ENCODE measurements at regions not wholly inside any gene's neighbourhood (a gene's known extent, or its start where the extent isn't known, plus 50 kb on each side); places are given as distances from the start of the nearest gene placed in this dataset.
"Not testable (repeated sequence)": the region's sequence is repeated elsewhere in the genome, so short reads cannot be mapped to it uniquely, and the experiment has no call there.

DNA sequence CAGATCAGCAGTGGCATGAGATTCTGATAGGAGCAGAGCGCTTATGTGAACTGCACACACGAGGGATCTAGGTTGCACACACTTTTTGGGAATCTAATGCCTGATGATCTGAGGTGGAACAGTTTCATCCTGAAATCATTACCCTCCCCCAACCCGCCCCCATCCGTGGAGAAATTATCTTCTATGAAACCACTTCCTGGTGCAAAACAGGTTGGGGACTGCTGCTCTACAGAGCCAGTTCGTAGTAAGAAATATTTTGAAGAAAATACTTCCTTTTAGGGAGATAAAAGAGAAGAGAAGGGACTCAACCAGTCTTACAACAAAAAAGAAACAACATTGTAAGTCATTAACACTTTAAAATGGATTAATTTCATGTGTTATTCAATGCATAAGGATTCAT lies 1308.2 kb downstream of the GATA3 start:
- Histone ChIP-seq H3K4me1 (peaks cover 0 to 10% (median 6%) of the 10 kb centered on the region in 10 experiments; a peak in 10 of 20 replicates), H3K27ac (no peak overlapping the region), H3K9ac (no peak overlapping the region), H3K9me3 (replicated peaks in 1 of 11) (no peaks in the 10 kb centered on the region; a peak in 1 of 22 replicates), H3K36me3 (no peaks in the 10 kb centered on the region), H3K4me3 (no peak overlapping the region), H3K4me2 (peak overlapping the region in 8 of 11 experiments; percentile 9 to 48 (median 27); a peak in 10 of 22 replicates), H3K27me3 (no peaks in the 10 kb centered on the region), H4K20me1 (no peaks in the 10 kb centered on the region)
- no peak for TF ChIP-seq Cebpa-rat (IDR thresholded peaks at IDR 0.05)

DNA sequence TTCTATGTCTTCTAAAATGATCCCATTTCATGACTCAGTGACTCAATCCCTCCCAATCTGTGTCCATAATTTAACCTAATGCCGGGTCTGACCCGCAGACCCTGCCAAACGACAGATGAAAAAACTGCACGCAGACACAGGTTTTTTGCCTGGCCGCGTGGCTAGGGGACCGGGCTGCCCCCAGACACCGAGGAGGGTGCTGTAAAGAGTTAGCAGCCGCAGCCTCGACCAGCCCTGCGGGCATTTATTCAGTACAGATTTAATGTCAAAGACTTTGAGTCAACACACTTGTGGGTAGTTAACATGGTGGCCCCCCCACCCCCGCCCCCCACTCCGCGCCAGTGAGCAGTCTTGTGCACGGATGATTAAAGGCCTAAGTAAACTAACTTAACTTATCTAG lies 1324.7 kb downstream of the GATA3 start:
- Histone ChIP-seq H3K27me3 (no peaks in the 10 kb centered on the region), H3K36me3 (no peaks in the 10 kb centered on the region), H3K4me3 (no peak overlapping the region), H3K9me3 (replicated peaks in 1 of 11) (no peaks in the 10 kb centered on the region), H3K9ac (no peak overlapping the region), H4K20me1 (no peaks in the 10 kb centered on the region), H3K27ac (no peak overlapping the region), H3K4me2 (no peak overlapping the region), H3K4me1 (no peaks in the 10 kb centered on the region)
- no peak for TF ChIP-seq Cebpa-rat (IDR thresholded peaks at IDR 0.05)

GRCh38 chr10:9381733-9382532 lies 1327.4 kb downstream of the GATA3 start:
- H3K4me3 ChIP-seq = no peak overlapping the region
- no peaks in the 10 kb centered on the region for H3K36me3 ChIP-seq
- TF ChIP-seq Cebpa-rat (IDR thresholded peaks at IDR 0.05) = no peak
- no peak overlapping the region for H3K27ac ChIP-seq
- no peak overlapping the region for H3K9ac ChIP-seq
- H3K9me3 ChIP-seq (replicated peaks in 1 of 11) = no peaks in the 10 kb centered on the region
- no peaks in the 10 kb centered on the region for H4K20me1 ChIP-seq
- no peaks in the 10 kb centered on the region for H3K27me3 ChIP-seq
- H3K4me2 ChIP-seq = no peak overlapping the region
- no peaks in the 10 kb centered on the region for H3K4me1 ChIP-seq

DNA sequence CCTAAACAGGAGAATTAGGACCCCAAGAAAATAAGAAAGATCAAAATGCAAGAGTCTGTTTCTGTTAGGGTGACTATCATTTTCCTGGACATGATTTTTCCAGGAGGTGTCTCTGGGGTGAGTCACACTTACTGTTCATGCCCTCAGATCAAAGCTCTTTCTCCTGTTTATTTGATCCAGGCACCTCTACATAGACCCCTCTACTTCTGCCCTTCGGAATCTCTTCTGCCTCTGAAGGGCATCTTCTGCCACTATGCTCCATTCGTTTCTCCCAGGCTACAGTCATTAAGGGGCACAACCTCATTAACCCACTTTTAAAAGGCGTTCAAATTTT lies 1328.0 kb downstream of the GATA3 start:
- Histone ChIP-seq H3K4me3 (no peak overlapping the region), H3K4me1 (no peaks in the 10 kb centered on the region), H3K27ac (no peak overlapping the region), H3K36me3 (no peaks in the 10 kb centered on the region), H3K9ac (no peak overlapping the region), H3K4me2 (no peak overlapping the region), H3K9me3 (replicated peaks in 1 of 11) (no peaks in the 10 kb centered on the region), H4K20me1 (no peaks in the 10 kb centered on the region), H3K27me3 (no peaks in the 10 kb centered on the region)
- TF ChIP-seq Cebpa-rat (IDR thresholded peaks at IDR 0.05) = no peak

DNA sequence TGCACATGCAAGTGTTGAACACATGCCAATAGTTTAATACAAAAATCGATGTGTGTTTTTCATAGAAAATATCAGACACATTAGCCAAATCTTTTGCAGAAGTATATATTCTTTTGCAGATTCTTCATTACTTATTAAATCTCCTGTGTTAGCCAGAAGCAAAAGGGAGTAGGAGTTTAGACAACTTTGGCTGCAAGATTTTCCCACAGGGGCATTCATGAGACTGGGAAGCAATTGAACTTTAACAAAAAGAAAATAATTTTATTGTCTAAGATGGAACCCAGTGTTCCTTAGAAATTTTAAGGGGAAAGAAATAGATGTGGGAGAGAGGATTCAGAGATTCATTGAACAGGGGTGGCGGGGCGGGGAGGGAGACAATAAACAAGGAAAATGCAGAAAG lies 1336.0 kb downstream of the GATA3 start:
- H3K36me3 ChIP-seq = no peaks in the 10 kb centered on the region
- no peak overlapping the region for H3K27ac ChIP-seq
- 0 out of 22 replicates have a peak, but pooled peaks cover 0 to 4% (median 0%) of the 10 kb centered on the region in 11 experiments for H3K9me3 ChIP-seq (replicated peaks in 1 of 11)
- no peak overlapping the region for H3K4me2 ChIP-seq
- H3K4me3 ChIP-seq = no peak overlapping the region
- no peaks in the 10 kb centered on the region for H4K20me1 ChIP-seq
- TF ChIP-seq Cebpa-rat (IDR thresholded peaks at IDR 0.05) = no peak
- no peak overlapping the region for H3K9ac ChIP-seq
- H3K27me3 ChIP-seq = no peaks in the 10 kb centered on the region
- H3K4me1 ChIP-seq = no peaks in the 10 kb centered on the region

DNA sequence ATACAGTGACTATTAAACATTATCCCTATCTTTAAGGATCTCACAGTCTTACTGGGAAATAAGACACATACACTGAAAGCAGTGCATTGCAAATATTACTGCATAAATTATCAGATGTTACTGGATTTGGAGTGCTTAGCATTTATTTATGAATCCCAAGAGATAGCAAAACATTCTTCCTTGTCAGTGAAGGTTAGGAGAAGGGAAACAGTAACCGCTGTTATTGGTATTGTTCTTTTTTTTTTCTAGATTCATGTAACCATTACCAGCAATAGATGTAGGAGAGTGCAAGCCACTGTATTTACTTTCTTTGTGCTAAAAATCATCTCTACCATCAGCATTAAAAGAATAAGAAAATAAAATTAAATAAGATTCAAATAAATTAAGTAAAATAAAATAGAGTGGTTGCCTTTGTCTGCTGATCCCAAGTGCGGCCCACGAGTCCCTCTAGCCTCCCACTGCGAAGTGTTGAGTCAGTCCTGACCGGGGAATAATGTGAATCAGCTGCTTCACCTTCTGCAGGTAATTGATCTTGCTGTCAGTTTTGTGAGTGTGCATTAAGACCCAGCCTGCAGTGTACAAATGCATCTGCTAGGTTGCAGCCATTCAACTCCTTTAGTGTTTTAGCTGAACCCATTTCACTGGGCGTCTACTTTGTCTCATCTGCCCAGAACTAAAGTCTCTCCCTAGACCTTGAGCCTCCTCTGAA lies 1344.9 kb downstream of the GATA3 start:
- H3K36me3 ChIP-seq = no peaks in the 10 kb centered on the region
- no peak overlapping the region for H3K27ac ChIP-seq
- H4K20me1 ChIP-seq = no peaks in the 10 kb centered on the region
- no peak overlapping the region for H3K4me3 ChIP-seq
- no peaks in the 10 kb centered on the region for H3K9me3 ChIP-seq (replicated peaks in 1 of 11)
- no peak overlapping the region for H3K4me2 ChIP-seq
- no peaks in the 10 kb centered on the region for H3K4me1 ChIP-seq
- no peaks in the 10 kb centered on the region for H3K27me3 ChIP-seq
- no peak for TF ChIP-seq Cebpa-rat (IDR thresholded peaks at IDR 0.05)
- no peak overlapping the region for H3K9ac ChIP-seq

GRCh38 chr10:9402067-9402466 lies 1347.6 kb downstream of the GATA3 start:
- not testable (repeated sequence) for H3K4me2 ChIP-seq; H3K27me3 ChIP-seq; H3K4me3 ChIP-seq; H3K4me1 ChIP-seq; H3K9me3 ChIP-seq (replicated peaks in 1 of 11); H4K20me1 ChIP-seq; H3K36me3 ChIP-seq; H3K9ac ChIP-seq; H3K27ac ChIP-seq

DNA sequence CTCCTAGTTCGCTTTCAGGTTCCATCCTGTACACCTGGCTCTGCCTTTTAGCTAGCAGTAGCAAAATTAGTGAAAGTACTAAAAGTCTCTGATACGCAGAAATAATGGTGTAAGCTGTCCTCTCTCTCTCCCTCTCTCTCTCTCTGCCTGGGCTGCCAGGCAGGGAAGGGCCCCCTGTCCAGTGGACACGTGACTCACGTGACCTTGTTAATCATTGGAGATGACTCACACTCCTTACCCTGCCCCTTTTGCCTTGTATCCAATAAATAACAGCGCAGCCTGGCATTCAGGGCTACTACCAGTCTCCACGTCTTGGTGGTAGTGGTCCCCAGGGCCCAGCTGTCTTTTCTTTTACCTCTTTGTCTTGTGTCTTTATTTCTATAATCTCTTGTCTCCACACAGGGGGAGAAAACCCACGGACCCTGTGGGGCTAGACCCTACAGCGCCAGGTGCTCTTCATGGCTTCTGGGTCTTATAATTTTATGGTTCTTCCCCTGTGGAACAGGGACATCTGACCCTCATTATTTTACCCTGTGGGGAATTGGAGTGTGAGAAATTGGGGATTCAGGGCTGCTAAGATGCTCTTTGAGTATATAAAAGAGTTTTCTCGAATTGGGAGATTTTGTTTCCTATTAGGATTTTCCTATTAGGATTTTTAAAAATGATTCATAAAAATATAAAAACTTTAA lies 1348.2 kb downstream of the GATA3 start:
- H3K4me2 ChIP-seq, H3K4me1 ChIP-seq, H3K36me3 ChIP-seq, H4K20me1 ChIP-seq, H3K4me3 ChIP-seq, H3K27ac ChIP-seq, H3K27me3 ChIP-seq, H3K9ac ChIP-seq: not testable (repeated sequence)
- peaks cover 10 to 13% (median 11%) of the 10 kb centered on the region in 11 experiments for H3K9me3 ChIP-seq (replicated peaks in 1 of 11)

DNA sequence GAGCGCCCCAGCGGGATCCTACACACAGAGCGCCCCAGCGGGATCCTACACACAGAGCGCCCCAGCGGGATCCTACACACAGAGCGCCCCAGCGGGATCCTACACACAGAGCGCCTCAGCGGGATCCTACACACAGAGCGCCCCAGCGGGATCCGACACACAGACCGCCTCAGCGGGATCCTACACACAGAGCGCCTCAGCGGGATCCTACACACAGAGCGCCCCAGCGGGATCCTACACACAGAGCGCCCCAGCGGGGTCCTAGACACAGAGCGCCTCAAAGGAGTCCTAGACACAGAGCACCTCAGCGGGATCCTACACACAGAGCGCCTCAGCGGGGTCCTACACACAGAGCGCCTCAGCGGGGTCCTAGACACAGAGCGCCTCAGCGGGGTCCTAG lies 1352.7 kb downstream of the GATA3 start:
- H3K36me3 ChIP-seq, H3K4me2 ChIP-seq, H3K4me1 ChIP-seq, H3K27me3 ChIP-seq, H3K27ac ChIP-seq, H3K4me3 ChIP-seq, H3K9ac ChIP-seq, H4K20me1 ChIP-seq: not testable (repeated sequence)
- H3K9me3 ChIP-seq (replicated peaks in 1 of 11) = peaks cover 17 to 29% (median 22%) of the 10 kb centered on the region in 11 experiments

DNA sequence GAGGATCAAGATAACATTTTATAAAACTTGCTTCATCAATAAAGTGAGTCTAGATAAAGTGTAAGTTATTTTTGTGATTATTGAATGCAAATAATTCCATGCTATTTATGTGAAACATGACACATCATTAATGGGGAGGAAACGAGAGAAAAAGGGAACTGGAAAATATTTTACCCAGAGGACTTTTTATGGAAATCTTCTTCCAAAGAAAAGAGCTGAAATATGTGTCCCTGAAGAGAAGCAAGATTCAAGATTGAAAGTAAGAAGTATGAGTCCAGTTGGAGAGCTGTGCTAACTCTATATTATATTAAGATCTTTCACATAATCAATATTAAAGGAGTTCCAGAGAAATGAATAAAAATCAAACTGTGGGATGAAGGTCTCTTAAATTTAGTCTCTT lies 1361.8 kb downstream of the GATA3 start:
- no peak for TF ChIP-seq Cebpa-rat (IDR thresholded peaks at IDR 0.05)
- no peak overlapping the region for H3K4me3 ChIP-seq
- no peak overlapping the region for H3K4me2 ChIP-seq

More for the DNA sequence above, 1361.8 kb downstream of the GATA3 start:
- H3K9ac ChIP-seq = no peak overlapping the region
- no peaks in the 10 kb centered on the region for H3K9me3 ChIP-seq (replicated peaks in 1 of 11)
- no peaks in the 10 kb centered on the region for H4K20me1 ChIP-seq
- no peaks in the 10 kb centered on the region for H3K4me1 ChIP-seq
- H3K36me3 ChIP-seq = no peaks in the 10 kb centered on the region
- no peaks in the 10 kb centered on the region for H3K27me3 ChIP-seq
- H3K27ac ChIP-seq = no peak overlapping the region
